ENCODE measurements at regions not wholly inside any gene's neighbourhood (a gene's known extent, or its start where the extent isn't known, plus 50 kb on each side); places are given as distances from the start of the nearest gene placed in this dataset.

GRCh38 chr7:94258418-94259300, 136.0 kb upstream of the COL1A2 start:
- no peak for TF ChIP-seq POLR2AphosphoS5 (IDR thresholded peaks at IDR 0.05; ENCODE audit: low read depth, low read length)
- TF ChIP-seq, protein P1, sequence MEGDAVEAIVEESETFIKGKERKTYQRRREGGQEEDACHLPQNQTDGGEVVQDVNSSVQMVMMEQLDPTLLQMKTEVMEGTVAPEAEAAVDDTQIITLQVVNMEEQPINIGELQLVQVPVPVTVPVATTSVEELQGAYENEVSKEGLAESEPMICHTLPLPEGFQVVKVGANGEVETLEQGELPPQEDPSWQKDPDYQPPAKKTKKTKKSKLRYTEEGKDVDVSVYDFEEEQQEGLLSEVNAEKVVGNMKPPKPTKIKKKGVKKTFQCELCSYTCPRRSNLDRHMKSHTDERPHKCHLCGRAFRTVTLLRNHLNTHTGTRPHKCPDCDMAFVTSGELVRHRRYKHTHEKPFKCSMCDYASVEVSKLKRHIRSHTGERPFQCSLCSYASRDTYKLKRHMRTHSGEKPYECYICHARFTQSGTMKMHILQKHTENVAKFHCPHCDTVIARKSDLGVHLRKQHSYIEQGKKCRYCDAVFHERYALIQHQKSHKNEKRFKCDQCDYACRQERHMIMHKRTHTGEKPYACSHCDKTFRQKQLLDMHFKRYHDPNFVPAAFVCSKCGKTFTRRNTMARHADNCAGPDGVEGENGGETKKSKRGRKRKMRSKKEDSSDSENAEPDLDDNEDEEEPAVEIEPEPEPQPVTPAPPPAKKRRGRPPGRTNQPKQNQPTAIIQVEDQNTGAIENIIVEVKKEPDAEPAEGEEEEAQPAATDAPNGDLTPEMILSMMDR (IDR thresholded peaks at IDR 0.05; ENCODE audit: control extremely low read depth in 1 of 3, insufficient read depth in 1 of 3, low read depth in 1 of 3, low read length in 3 of 3), result no peak
- TF ChIP-seq, protein P2, sequence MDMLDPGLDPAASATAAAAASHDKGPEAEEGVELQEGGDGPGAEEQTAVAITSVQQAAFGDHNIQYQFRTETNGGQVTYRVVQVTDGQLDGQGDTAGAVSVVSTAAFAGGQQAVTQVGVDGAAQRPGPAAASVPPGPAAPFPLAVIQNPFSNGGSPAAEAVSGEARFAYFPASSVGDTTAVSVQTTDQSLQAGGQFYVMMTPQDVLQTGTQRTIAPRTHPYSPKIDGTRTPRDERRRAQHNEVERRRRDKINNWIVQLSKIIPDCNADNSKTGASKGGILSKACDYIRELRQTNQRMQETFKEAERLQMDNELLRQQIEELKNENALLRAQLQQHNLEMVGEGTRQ (IDR thresholded peaks at IDR 0.05; ENCODE audit: low read length), result no peak
- no peak for TF ChIP-seq JUN (IDR thresholded peaks at IDR 0.05; ENCODE audit: low read depth, low read length)
- TF ChIP-seq, protein P3, sequence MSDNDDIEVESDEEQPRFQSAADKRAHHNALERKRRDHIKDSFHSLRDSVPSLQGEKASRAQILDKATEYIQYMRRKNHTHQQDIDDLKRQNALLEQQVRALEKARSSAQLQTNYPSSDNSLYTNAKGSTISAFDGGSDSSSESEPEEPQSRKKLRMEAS (IDR thresholded peaks at IDR 0.05), result no peak

Measured in H1 (cell line).